RWPE2 (cell line): ENCODE measurements at regions not wholly inside any gene's neighbourhood (a gene's known extent, or its start where the extent isn't known, plus 50 kb on each side); places are given as distances from the start of the nearest gene placed in this dataset.

Source experiments
- ATAC-seq: fragments of 200-7000 bp; cut with Tn5 transposase; 3 replicates; pipeline ENCODE4 v1.9.1; 2021; ENCODE audit warnings: low read depth
- DNase-seq: peaks from one replicate; pipeline ENCODE4 v3.0.0-alpha.2; 2020; ENCODE audit warnings: low spot score
- H3K27ac ChIP-seq: fragments of 450-650 bp; 2 replicates; pipeline ENCODE4 v1.5.1; 2017; ENCODE audit warnings: mild to moderate bottlenecking; ENCODE audit not compliant: poor library complexity, severe bottlenecking
- H3K27me3 ChIP-seq: fragments of 250-450 bp; sonication (Bioruptor Pico); 2 replicates; pipeline ENCODE4 v1.5.1; 2021; ENCODE audit warnings: mild to moderate bottlenecking, moderate library complexity; ENCODE audit not compliant: insufficient read depth, poor library complexity, severe bottlenecking
- H3K36me3 ChIP-seq: fragments of 250-450 bp; sonication (Bioruptor Pico); 2 replicates; pipeline ENCODE4 v1.5.1; 2020; ENCODE audit warnings: low read depth, mild to moderate bottlenecking, moderate library complexity
- H3K4me1 ChIP-seq: fragments of 250-450 bp; sonication (Bioruptor Pico); 2 replicates; pipeline ENCODE4 v1.5.1; 2021; ENCODE audit warnings: mild to moderate bottlenecking, moderate library complexity; ENCODE audit not compliant: insufficient read depth, poor library complexity, severe bottlenecking
- H3K4me3 ChIP-seq: fragments of 250-450 bp; sonication (Bioruptor Pico); 2 replicates; pipeline ENCODE4 v1.5.1; 2021; ENCODE audit warnings: mild to moderate bottlenecking, moderate library complexity; ENCODE audit not compliant: severe bottlenecking
- H3K9me3 ChIP-seq: fragments of 250-450 bp; sonication (Bioruptor Pico); 2 replicates; pipeline ENCODE4 v1.5.1; 2021; ENCODE audit warnings: mild to moderate bottlenecking, moderate library complexity; ENCODE audit not compliant: severe bottlenecking
- TF ChIP-seq, protein P1 (sequence below): fragments of 450-650 bp; IDR thresholded peaks from one replicate; pipeline ENCODE4 v1.5.1; 2017; ENCODE audit warnings: mild to moderate bottlenecking, moderate library complexity; ENCODE audit not compliant: poor library complexity, severe bottlenecking

DNA sequence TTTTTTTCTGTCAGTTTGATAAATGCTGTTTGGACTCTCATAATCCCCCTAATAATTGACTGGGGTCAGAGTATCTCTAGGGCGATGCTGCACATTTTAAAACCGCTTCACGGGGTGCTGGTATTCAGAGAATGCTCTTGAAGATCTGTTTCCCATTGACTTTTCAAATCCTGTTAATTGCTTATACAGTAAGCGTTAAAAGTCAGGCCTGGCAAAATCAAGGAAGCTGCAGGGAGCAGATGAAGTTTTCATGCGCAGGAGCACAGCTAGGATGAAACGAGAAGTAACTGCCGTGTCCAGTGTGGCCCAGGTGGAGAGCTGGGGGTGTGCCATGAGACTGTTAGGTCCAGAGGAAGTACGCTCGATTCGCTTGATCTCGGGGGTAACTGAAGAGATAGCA is 312.9 kb downstream of the TRIML1 start:
- no peaks in the 10 kb centered on the region for H3K27me3 ChIP-seq
- H3K4me1 ChIP-seq: no peaks in the 10 kb centered on the region
- no peak overlapping the region for H3K4me3 ChIP-seq
- ATAC-seq (no peak), DNase-seq (no peak)
- no peaks in the 10 kb centered on the region for H3K9me3 ChIP-seq
- TF ChIP-seq, protein P1, sequence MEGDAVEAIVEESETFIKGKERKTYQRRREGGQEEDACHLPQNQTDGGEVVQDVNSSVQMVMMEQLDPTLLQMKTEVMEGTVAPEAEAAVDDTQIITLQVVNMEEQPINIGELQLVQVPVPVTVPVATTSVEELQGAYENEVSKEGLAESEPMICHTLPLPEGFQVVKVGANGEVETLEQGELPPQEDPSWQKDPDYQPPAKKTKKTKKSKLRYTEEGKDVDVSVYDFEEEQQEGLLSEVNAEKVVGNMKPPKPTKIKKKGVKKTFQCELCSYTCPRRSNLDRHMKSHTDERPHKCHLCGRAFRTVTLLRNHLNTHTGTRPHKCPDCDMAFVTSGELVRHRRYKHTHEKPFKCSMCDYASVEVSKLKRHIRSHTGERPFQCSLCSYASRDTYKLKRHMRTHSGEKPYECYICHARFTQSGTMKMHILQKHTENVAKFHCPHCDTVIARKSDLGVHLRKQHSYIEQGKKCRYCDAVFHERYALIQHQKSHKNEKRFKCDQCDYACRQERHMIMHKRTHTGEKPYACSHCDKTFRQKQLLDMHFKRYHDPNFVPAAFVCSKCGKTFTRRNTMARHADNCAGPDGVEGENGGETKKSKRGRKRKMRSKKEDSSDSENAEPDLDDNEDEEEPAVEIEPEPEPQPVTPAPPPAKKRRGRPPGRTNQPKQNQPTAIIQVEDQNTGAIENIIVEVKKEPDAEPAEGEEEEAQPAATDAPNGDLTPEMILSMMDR: no peak
- no peaks in the 10 kb centered on the region for H3K36me3 ChIP-seq
- no peak overlapping the region for H3K27ac ChIP-seq

DNA sequence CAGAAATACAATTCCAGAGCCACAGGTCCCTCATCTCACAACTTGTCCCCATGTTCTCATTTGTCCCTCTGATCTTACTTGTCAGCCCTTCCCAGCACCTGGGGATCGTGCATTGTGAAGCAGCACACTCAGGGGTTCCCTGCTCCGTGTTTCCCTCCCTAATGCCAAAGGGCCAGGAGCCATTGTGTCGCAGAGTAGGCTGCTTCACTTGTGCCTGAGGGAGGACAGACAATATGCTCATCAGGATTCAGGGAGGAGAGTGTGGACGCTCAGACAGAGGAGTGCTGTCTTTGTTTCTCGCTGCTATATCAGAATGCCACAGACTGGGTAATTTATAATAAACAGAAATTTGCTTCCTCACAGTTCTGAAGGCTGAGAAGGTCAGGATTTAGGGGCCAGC is 315.3 kb downstream of the TRIML1 start:
- DNase-seq: no peak
- ATAC-seq: no peak
- Histone ChIP-seq H3K27ac (no peak overlapping the region), H3K4me3 (no peak overlapping the region), H3K4me1 (no peaks in the 10 kb centered on the region), H3K9me3 (no peaks in the 10 kb centered on the region), H3K27me3 (no peaks in the 10 kb centered on the region), H3K36me3 (no peaks in the 10 kb centered on the region)
- TF ChIP-seq, protein P1: no peak

- TF ChIP-seq, protein P1: no peak
- no peak for ATAC-seq
- Histone ChIP-seq H3K4me3 (no peak overlapping the region), H3K9me3 (no peaks in the 10 kb centered on the region), H3K27ac (no peak overlapping the region), H3K4me1 (no peaks in the 10 kb centered on the region), H3K27me3 (no peaks in the 10 kb centered on the region), H3K36me3 (no peaks in the 10 kb centered on the region)
- DNase-seq: no peak
Measured at GRCh38 chr4:188455062-188455752, 316.0 kb downstream of the TRIML1 start.

GRCh38 chr4:188459381-188459780 is 320.1 kb downstream of the TRIML1 start:
- no peak for DNase-seq
- no peak for ATAC-seq
- TF ChIP-seq, protein P1: no peak
- Histone ChIP-seq H3K27ac (no peak overlapping the region), H3K4me3 (no peak overlapping the region), H3K36me3 (no peaks in the 10 kb centered on the region), H3K27me3 (no peaks in the 10 kb centered on the region), H3K9me3 (no peaks in the 10 kb centered on the region), H3K4me1 (no peaks in the 10 kb centered on the region)

GRCh38 chr4:188463909-188464308 is 324.7 kb downstream of the TRIML1 start:
- Histone ChIP-seq H3K36me3 (no peaks in the 10 kb centered on the region), H3K27ac (no peak overlapping the region), H3K4me1 (no peaks in the 10 kb centered on the region), H3K27me3 (no peaks in the 10 kb centered on the region), H3K4me3 (no peak overlapping the region), H3K9me3 (no peaks in the 10 kb centered on the region)
- TF ChIP-seq, protein P1: no peak
- DNase-seq (no peak), ATAC-seq (no peak)
